VCaP (cell line): ENCODE measurements at regions not wholly inside any gene's neighbourhood (a gene's known extent, or its start where the extent isn't known, plus 50 kb on each side); places are given as distances from the start of the nearest gene placed in this dataset.

Source experiments
- H3K27ac ChIP-seq: fragments of 450-650 bp; 2 replicates; pipeline ENCODE4 v1.5.1; 2017
- CTCF ChIP-seq: fragments of 450-650 bp; conservative IDR thresholded peaks from 2 replicates; pipeline ENCODE4 v1.5.1; 2017; ENCODE audit warnings: mild to moderate bottlenecking, moderate library complexity

DNA sequence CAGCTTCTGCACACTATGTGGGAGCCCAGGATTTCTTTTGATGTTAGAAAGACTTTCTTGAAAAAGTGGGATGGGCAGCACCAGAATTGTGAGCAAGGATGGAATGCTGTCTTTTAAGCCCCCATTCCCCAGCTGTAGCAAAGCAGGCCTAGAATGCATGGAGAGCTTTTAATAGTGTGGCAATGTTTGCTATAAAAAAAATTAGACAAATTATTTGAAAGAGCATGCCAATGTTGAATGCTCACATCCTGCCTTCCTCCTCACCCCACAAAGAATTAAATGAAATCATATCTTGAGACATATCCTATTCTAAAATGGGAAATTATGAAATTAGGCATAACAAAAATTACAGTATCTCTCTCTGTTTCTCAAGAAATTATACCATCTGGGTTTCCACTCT lies 154.7 kb downstream of the C11orf91 start:
- H3K27ac ChIP-seq: no peak overlapping the region
- no peak for TF ChIP-seq CTCF

DNA sequence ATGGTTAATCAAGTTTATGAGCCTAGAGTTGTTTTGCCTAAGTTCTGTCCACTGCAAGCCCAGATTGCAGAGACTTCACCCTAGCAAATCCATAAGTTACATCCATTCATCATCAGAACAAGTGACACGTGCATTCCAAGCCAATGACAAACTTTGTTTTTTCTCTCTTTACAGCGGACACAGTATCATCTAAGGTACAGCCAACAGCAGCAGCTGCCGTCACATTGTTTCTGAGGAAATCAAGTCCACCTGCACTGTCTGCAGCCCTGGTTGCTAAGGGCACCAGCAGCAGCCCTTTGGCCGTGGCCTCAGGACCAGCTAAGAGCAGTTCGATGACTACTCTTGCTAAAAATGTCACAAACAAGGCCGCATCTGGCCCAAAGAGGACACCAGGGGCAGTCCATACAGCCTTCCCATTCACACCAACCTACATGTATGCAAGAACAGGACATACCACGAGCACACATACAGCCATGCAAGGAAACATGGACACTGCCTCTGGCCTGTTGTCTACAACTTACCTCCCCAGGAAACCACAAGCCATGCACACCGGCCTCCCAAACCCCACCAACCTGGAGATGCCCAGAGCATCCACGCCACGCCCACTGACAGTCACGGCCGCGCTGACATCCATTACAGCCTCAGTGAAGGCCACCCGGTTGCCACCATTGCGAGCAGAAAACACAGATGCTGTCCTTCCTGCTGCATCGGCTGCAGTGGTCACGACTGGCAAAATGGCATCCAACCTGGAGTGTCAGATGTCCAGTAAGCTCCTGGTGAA lies 155.8 kb downstream of the C11orf91 start:
- H3K27ac ChIP-seq: no peak overlapping the region
- TF ChIP-seq CTCF: no peak

GRCh38 chr11:33543823-33544222 lies 156.8 kb downstream of the C11orf91 start:
- TF ChIP-seq CTCF: no peak
- H3K27ac ChIP-seq: no peak overlapping the region

- no peak overlapping the region for H3K27ac ChIP-seq
- TF ChIP-seq CTCF: peak; percentile 75
These were observed 157.7 kb downstream of the C11orf91 start for GRCh38 chr11:33542921-33543320.

GRCh38 chr11:33540946-33541915 lies 159.4 kb downstream of the C11orf91 start:
- TF ChIP-seq CTCF: no peak
- no peak overlapping the region for H3K27ac ChIP-seq

DNA sequence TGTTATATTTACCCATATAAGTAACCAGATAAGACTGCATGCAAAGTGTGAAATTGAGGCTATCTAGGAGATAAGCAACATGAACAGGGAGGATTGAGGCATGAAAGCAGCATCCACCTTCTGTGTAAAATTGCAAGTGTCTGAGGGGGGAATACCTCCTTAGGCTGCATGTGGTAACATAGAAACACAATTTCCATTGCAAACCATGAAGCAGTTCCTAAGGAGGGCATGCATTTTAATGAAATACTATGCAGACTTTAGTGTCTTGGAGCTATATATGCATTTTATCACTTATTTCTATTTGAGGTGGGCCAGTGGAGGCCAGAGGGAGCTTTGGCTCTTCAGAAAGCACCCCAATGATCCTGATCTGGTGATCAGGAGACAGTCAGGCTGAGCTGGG lies 160.2 kb downstream of the C11orf91 start:
- TF ChIP-seq CTCF: no peak
- no peak overlapping the region for H3K27ac ChIP-seq

DNA sequence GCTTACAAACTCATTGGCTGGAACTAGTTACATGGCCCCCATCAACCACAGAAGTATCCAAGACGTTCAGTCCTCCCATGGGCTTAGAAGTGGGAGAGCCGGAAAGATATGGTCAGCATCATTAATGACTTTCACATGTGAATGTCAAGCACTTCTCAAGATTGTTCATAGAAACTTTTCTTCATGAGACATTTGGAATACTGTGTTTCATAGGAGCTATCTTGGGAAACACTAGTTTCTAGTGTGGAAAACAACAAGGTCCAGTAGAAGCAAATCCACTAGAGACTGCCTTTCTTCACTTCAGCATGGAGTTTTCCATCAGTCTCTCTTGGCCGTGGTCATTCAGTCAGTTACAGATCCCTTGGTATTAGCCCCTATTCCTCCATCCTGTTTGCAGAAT lies 160.9 kb downstream of the C11orf91 start:
- H3K27ac ChIP-seq: no peak overlapping the region
- TF ChIP-seq CTCF: no peak
